Erythroblast (primary cell): ENCODE measurements at regions not wholly inside any gene's neighbourhood (a gene's known extent, or its start where the extent isn't known, plus 50 kb on each side); places are given as distances from the start of the nearest gene placed in this dataset.

ENCODE experiments used
- GATA1 ChIP-seq: IDR thresholded peaks from 2 replicates; pipeline ENCODE4 v1.6.1; 2011; ENCODE audit warnings: low read depth, mild to moderate bottlenecking, control low read depth, low read length, moderate library complexity
- POLR2A ChIP-seq: IDR thresholded peaks from 2 replicates; pipeline ENCODE4 v1.6.1; 2011; ENCODE audit warnings: mild to moderate bottlenecking, low read length

- TF ChIP-seq POLR2A (no peak), GATA1 (no peak)
Observed at GRCh38 chr1:229900220-229900619, 166.8 kb upstream of the GALNT2 start.
